CD8-positive, alpha-beta memory T cell (primary cell): ENCODE measurements at regions not wholly inside any gene's neighbourhood (a gene's known extent, or its start where the extent isn't known, plus 50 kb on each side); places are given as distances from the start of the nearest gene placed in this dataset.

ENCODE experiments used
- CTCF ChIA-PET: fragments of 350-600 bp; sonication (Branson Sonifier 250); formaldehyde crosslinking; loops from one replicate; lab custom pipeline; 2021; ENCODE audit warnings: antibody characterized with exemption; lab: Charles Lee
- POLR2A ChIA-PET: fragments of 350-600 bp; sonication (Branson Sonifier 250); formaldehyde crosslinking; loops from one replicate; lab custom pipeline; 2021; ENCODE audit warnings: antibody characterized with exemption; lab: Charles Lee
- DNase-seq, 5 donors: peaks; one replicate each; pipeline versions ENCODE4 v3.0.0 to v3.0.0-alpha.2; 2020 to 2022; ENCODE audit warnings: mixed read lengths in 1 of 5
- H3K27ac ChIP-seq: one replicate; pipeline ENCODE4 v1.7.0; 2013; ENCODE audit warnings: low read depth, mild to moderate bottlenecking, low read length, moderate library complexity
- H3K27me3 ChIP-seq: 2 replicates; pipeline ENCODE4 v1.7.0; 2013; ENCODE audit warnings: low read length, mild to moderate bottlenecking; ENCODE audit not compliant: insufficient read depth, poor library complexity, severe bottlenecking
- H3K36me3 ChIP-seq: 2 replicates; pipeline ENCODE4 v1.7.0; 2013; ENCODE audit warnings: mild to moderate bottlenecking, low read length, moderate library complexity; ENCODE audit not compliant: insufficient read depth
- H3K4me1 ChIP-seq: 2 replicates; pipeline ENCODE4 v1.7.0; 2013; ENCODE audit warnings: mild to moderate bottlenecking, low read length, moderate library complexity; ENCODE audit not compliant: insufficient read depth
- H3K4me3 ChIP-seq: 2 replicates; pipeline ENCODE4 v1.7.0; 2013; ENCODE audit warnings: mild to moderate bottlenecking, low read length
- H3K9me3 ChIP-seq: 2 replicates; pipeline ENCODE4 v1.7.0; 2013; ENCODE audit warnings: mild to moderate bottlenecking, low read length
- H3K27ac Mint-ChIP-seq, 8 donors: one replicate each; pipeline ENCODE4 v1.8.0; 2020 to 2021; ENCODE audit warnings: mixed read lengths in 8 of 8, mild to moderate bottlenecking in 6 of 8, inconsistent platforms in 3 of 8, moderate library complexity in 3 of 8
- H3K27me3 Mint-ChIP-seq, 2 donors: one replicate each; pipeline ENCODE4 v1.8.0; 2020 to 2021; ENCODE audit warnings: mixed read lengths in 2 of 2, mild to moderate bottlenecking in 1 of 2, moderate library complexity in 1 of 2
- H3K36me3 Mint-ChIP-seq, 3 donors: one replicate each; pipeline ENCODE4 v1.8.0; 2020 to 2021; ENCODE audit warnings: mixed read lengths in 3 of 3, inconsistent platforms in 1 of 3, mild to moderate bottlenecking in 1 of 3
- H3K4me1 Mint-ChIP-seq, 3 donors: one replicate each; pipeline ENCODE4 v1.8.0; 2020 to 2021; ENCODE audit warnings: mixed read lengths in 3 of 3, inconsistent platforms in 1 of 3, mild to moderate bottlenecking in 1 of 3
- H3K4me3 Mint-ChIP-seq, 7 donors: one replicate each; pipeline ENCODE4 v1.8.0; 2020 to 2021; ENCODE audit warnings: mixed read lengths in 7 of 7, mild to moderate bottlenecking in 6 of 7, moderate library complexity in 4 of 7, inconsistent platforms in 2 of 7
- H3K9me3 Mint-ChIP-seq, 5 donors: one replicate each; pipeline ENCODE4 v1.8.0; 2020 to 2022; ENCODE audit warnings: mixed read lengths in 5 of 5, mild to moderate bottlenecking in 3 of 5, moderate library complexity in 2 of 5, inconsistent platforms in 1 of 5

GRCh38 chr2:13020469-13020868 lies 303.7 kb downstream of the TRIB2 start:
- no peaks in the 10 kb centered on the region for H3K9me3 ChIP-seq
- H3K27me3 Mint-ChIP-seq = peaks cover 9 to 70% of the 10 kb centered on the region in 2 donors
- DNase-seq = no peak
- H3K27ac ChIP-seq = no peak overlapping the region
- no peak overlapping the region for H3K27ac Mint-ChIP-seq
- H3K36me3 ChIP-seq = no peaks in the 10 kb centered on the region
- H3K27me3 ChIP-seq = peaks cover 5% of the 10 kb centered on the region
- no peaks in the 10 kb centered on the region for H3K4me1 ChIP-seq
- POLR2A ChIA-PET = no interaction called here
- H3K4me3 ChIP-seq = no peak overlapping the region
- H3K36me3 Mint-ChIP-seq = no peaks in the 10 kb centered on the region
- CTCF ChIA-PET = interaction anchor here (3.6 kb wide), 1 partner anchor 13 kb away, joined by 13 read pairs; no protein-coding TSS in a partner anchor
- H3K4me1 Mint-ChIP-seq = no peaks in the 10 kb centered on the region
- no peak overlapping the region for H3K4me3 Mint-ChIP-seq
- H3K9me3 Mint-ChIP-seq = no peaks in the 10 kb centered on the region

GRCh38 chr2:13021470-13021957 lies 304.8 kb downstream of the TRIB2 start:
- Mint-ChIP-seq H3K27ac (no peak overlapping the region), H3K4me1 (no peaks in the 10 kb centered on the region), H3K36me3 (no peaks in the 10 kb centered on the region), H3K27me3 (peaks cover 9 to 69% of the 10 kb centered on the region in 2 donors), H3K4me3 (no peak overlapping the region), H3K9me3 (no peaks in the 10 kb centered on the region)
- Histone ChIP-seq H3K4me3 (no peak overlapping the region), H3K27ac (no peak overlapping the region), H3K9me3 (no peaks in the 10 kb centered on the region), H3K27me3 (peaks cover 5% of the 10 kb centered on the region), H3K4me1 (no peaks in the 10 kb centered on the region), H3K36me3 (no peaks in the 10 kb centered on the region)
- CTCF ChIA-PET = interaction anchor here (3.6 kb wide), 1 partner anchor 14 kb away, joined by 13 read pairs; no protein-coding TSS in a partner anchor
- no peak for DNase-seq
- POLR2A ChIA-PET = interaction anchor here (0.5 kb wide), 1 partner anchor 61 kb away, joined by 6 read pairs; no protein-coding TSS in a partner anchor

- Mint-ChIP-seq H3K4me3 (no peak overlapping the region), H3K9me3 (no peaks in the 10 kb centered on the region), H3K27me3 (peaks cover 7 to 27% of the 10 kb centered on the region in 2 donors), H3K27ac (no peak overlapping the region), H3K36me3 (peaks cover 0 to 1% (median 0%) of the 10 kb centered on the region in 3 donors), H3K4me1 (no peaks in the 10 kb centered on the region)
- no peaks in the 10 kb centered on the region for H3K9me3 ChIP-seq
- no peaks in the 10 kb centered on the region for H3K4me1 ChIP-seq
- no peak overlapping the region for H3K4me3 ChIP-seq
- POLR2A ChIA-PET = no interaction called here
- DNase-seq = no peak
- no peaks in the 10 kb centered on the region for H3K27me3 ChIP-seq
- no peak overlapping the region for H3K27ac ChIP-seq
- no peaks in the 10 kb centered on the region for H3K36me3 ChIP-seq
- CTCF ChIA-PET = no interaction called here
Measured at GRCh38 chr2:13030606-13031005, 313.9 kb downstream of the TRIB2 start.

- H3K36me3 Mint-ChIP-seq = peaks cover 0 to 1% (median 0%) of the 10 kb centered on the region in 3 donors
- ChIA-PET CTCF (interaction anchor here (1.2 kb wide), 1 partner anchor 9 kb away, joined by 3 read pairs; no protein-coding TSS in a partner anchor), POLR2A (no interaction called here)
- H3K27ac Mint-ChIP-seq = peak overlapping the region in 1 of 8 donors; percentile 11
- no peaks in the 10 kb centered on the region for H3K36me3 ChIP-seq
- no peaks in the 10 kb centered on the region for H3K27me3 ChIP-seq
- no peaks in the 10 kb centered on the region for H3K9me3 ChIP-seq
- no peak overlapping the region for H3K27ac ChIP-seq
- peaks cover 0 to 15% of the 10 kb centered on the region in 2 donors for H3K27me3 Mint-ChIP-seq
- no peak overlapping the region for H3K4me3 Mint-ChIP-seq
- H3K9me3 Mint-ChIP-seq = no peaks in the 10 kb centered on the region
- DNase-seq = no peak
- H3K4me1 Mint-ChIP-seq = no peaks in the 10 kb centered on the region
- no peaks in the 10 kb centered on the region for H3K4me1 ChIP-seq
- H3K4me3 ChIP-seq = no peak overlapping the region
Measured at GRCh38 chr2:13034861-13035260, 318.1 kb downstream of the TRIB2 start.

- Histone ChIP-seq H3K4me1 (no peaks in the 10 kb centered on the region), H3K36me3 (no peaks in the 10 kb centered on the region), H3K27me3 (no peaks in the 10 kb centered on the region), H3K27ac (no peak overlapping the region), H3K4me3 (no peak overlapping the region), H3K9me3 (no peaks in the 10 kb centered on the region)
- peaks cover 0 to 3% (median 2%) of the 10 kb centered on the region in 5 donors for H3K9me3 Mint-ChIP-seq
- no peak overlapping the region for H3K27ac Mint-ChIP-seq
- CTCF ChIA-PET = no interaction called here
- no peak overlapping the region for H3K4me3 Mint-ChIP-seq
- no peak for DNase-seq
- POLR2A ChIA-PET = no interaction called here
- peaks cover 5 to 20% of the 10 kb centered on the region in 2 donors for H3K27me3 Mint-ChIP-seq
- peaks cover 0 to 3% (median 0%) of the 10 kb centered on the region in 3 donors for H3K36me3 Mint-ChIP-seq
- no peaks in the 10 kb centered on the region for H3K4me1 Mint-ChIP-seq
Measured at GRCh38 chr2:13035866-13036265, 319.1 kb downstream of the TRIB2 start.

- H3K36me3 Mint-ChIP-seq = peaks cover 0 to 18% (median 2%) of the 10 kb centered on the region in 3 donors
- Histone ChIP-seq H3K27ac (no peak overlapping the region), H3K36me3 (no peaks in the 10 kb centered on the region), H3K9me3 (no peaks in the 10 kb centered on the region), H3K4me1 (no peaks in the 10 kb centered on the region), H3K4me3 (no peak overlapping the region), H3K27me3 (no peaks in the 10 kb centered on the region)
- no peaks in the 10 kb centered on the region for H3K4me1 Mint-ChIP-seq
- peaks cover 32 to 58% of the 10 kb centered on the region in 2 donors for H3K27me3 Mint-ChIP-seq
- no peak overlapping the region for H3K27ac Mint-ChIP-seq
- peaks cover 6 to 13% (median 10%) of the 10 kb centered on the region in 5 donors for H3K9me3 Mint-ChIP-seq
- no peak overlapping the region for H3K4me3 Mint-ChIP-seq
- DNase-seq = peak in 1 of 5 donors; percentile 36
- POLR2A ChIA-PET = no interaction called here
- CTCF ChIA-PET = no interaction called here
Measured at GRCh38 chr2:13040043-13040442, 323.3 kb downstream of the TRIB2 start.

- peaks cover 33 to 54% of the 10 kb centered on the region in 2 donors for H3K27me3 Mint-ChIP-seq
- H3K4me1 ChIP-seq = no peaks in the 10 kb centered on the region
- no peak overlapping the region for H3K27ac Mint-ChIP-seq
- H3K4me3 Mint-ChIP-seq = no peak overlapping the region
- ChIA-PET POLR2A (no interaction called here), CTCF (interaction anchor here (1.0 kb wide), 1 partner anchor 16 kb away, joined by 3 read pairs; no protein-coding TSS in a partner anchor)
- no peaks in the 10 kb centered on the region for H3K27me3 ChIP-seq
- no peak overlapping the region for H3K27ac ChIP-seq
- no peak overlapping the region for H3K4me3 ChIP-seq
- H3K9me3 Mint-ChIP-seq = peaks cover 0 to 3% (median 0%) of the 10 kb centered on the region in 5 donors
- H3K4me1 Mint-ChIP-seq = no peaks in the 10 kb centered on the region
- peaks cover 0 to 7% (median 0%) of the 10 kb centered on the region in 3 donors for H3K36me3 Mint-ChIP-seq
- H3K36me3 ChIP-seq = no peaks in the 10 kb centered on the region
- H3K9me3 ChIP-seq = no peaks in the 10 kb centered on the region
- no peak for DNase-seq
Measured at GRCh38 chr2:13046557-13047165, 329.9 kb downstream of the TRIB2 start.

GRCh38 chr2:13050764-13051163 lies 334.0 kb downstream of the TRIB2 start:
- POLR2A ChIA-PET = no interaction called here
- Histone ChIP-seq H3K36me3 (no peaks in the 10 kb centered on the region), H3K4me1 (no peaks in the 10 kb centered on the region), H3K27me3 (no peaks in the 10 kb centered on the region), H3K27ac (no peak overlapping the region), H3K9me3 (no peaks in the 10 kb centered on the region), H3K4me3 (no peak overlapping the region)
- CTCF ChIA-PET = no interaction called here
- no peaks in the 10 kb centered on the region for H3K4me1 Mint-ChIP-seq
- H3K9me3 Mint-ChIP-seq = no peaks in the 10 kb centered on the region
- no peak for DNase-seq
- peaks cover 14 to 44% of the 10 kb centered on the region in 2 donors for H3K27me3 Mint-ChIP-seq
- H3K4me3 Mint-ChIP-seq = no peak overlapping the region
- no peak overlapping the region for H3K27ac Mint-ChIP-seq
- H3K36me3 Mint-ChIP-seq = no peaks in the 10 kb centered on the region
